IMR-90 (cell line): ENCODE measurements at regions not wholly inside any gene's neighbourhood (a gene's known extent, or its start where the extent isn't known, plus 50 kb on each side); places are given as distances from the start of the nearest gene placed in this dataset.

Source experiments
- ATAC-seq: fragments of 200-7000 bp; cut with Tn5 transposase; 2 replicates; pipeline ENCODE4 v1.9.1; 2020; ENCODE audit warnings: low read depth, mild to moderate bottlenecking, moderate library complexity
- BruUV-seq: library from RNA; stranded (reverse); fragments of 400-500 nt; replicated peaks from 2 replicates; lab custom pipeline; 2021; lab: Mats Ljungman, UMichigan
- CTCF ChIA-PET: fragments of 300-600 bp; formaldehyde crosslinking; extraction: SDS; loops from one replicate; lab custom pipeline; 2021; ENCODE audit warnings: antibody characterized with exemption; lab: Yijun Ruan, JAX
- POLR2A ChIA-PET: fragments of 300-600 bp; sonication (Branson Sonifier 250); formaldehyde crosslinking; loops from one replicate; lab custom pipeline; 2022; ENCODE audit warnings: antibody characterized with exemption; ENCODE audit not compliant: unreplicated experiment; lab: Charles Lee
- DNase-seq: peaks from one replicate; pipeline ENCODE4 v3.0.0; 2013
- H2AFZ ChIP-seq: replicated peaks from 2 replicates; pipeline ENCODE3; 2013; ENCODE audit warnings: low read length, mild to moderate bottlenecking; ENCODE audit not compliant: poor library complexity
- H2AK5ac ChIP-seq: 2 replicates; pipeline ENCODE4 v1.6.1; 2013; ENCODE audit warnings: low read depth, low read length, inconsistent platforms
- H2AK9ac ChIP-seq: replicated peaks from 2 replicates; pipeline ENCODE3; 2013; ENCODE audit warnings: mild to moderate bottlenecking, low read depth, low read length, moderate library complexity; ENCODE audit not compliant: poor library complexity
- H2BK120ac ChIP-seq: 2 replicates; pipeline ENCODE4 v1.6.1; 2013; ENCODE audit warnings: low read depth, low read length, inconsistent platforms
- H2BK15ac ChIP-seq: 3 replicates; pipeline ENCODE4 v1.6.1; 2013; ENCODE audit warnings: low read depth, low read length, inconsistent platforms
- H2BK20ac ChIP-seq: 2 replicates; pipeline ENCODE4 v1.6.1; 2013; ENCODE audit warnings: low read depth, mild to moderate bottlenecking, inconsistent platforms, low read length, moderate library complexity
- H2BK5ac ChIP-seq: 2 replicates; pipeline ENCODE4 v1.6.1; 2013; ENCODE audit warnings: mild to moderate bottlenecking, low read depth, low read length, inconsistent platforms; ENCODE audit not compliant: poor library complexity, severe bottlenecking
- H3K14ac ChIP-seq: replicated peaks from 2 replicates; pipeline ENCODE4 v1.6.1; 2013; ENCODE audit warnings: low read depth, low read length, inconsistent platforms
- H3K18ac ChIP-seq: 2 replicates; pipeline ENCODE4 v1.6.1; 2013; ENCODE audit warnings: low read depth, low read length, control low read depth
- H3K23ac ChIP-seq: 2 replicates; pipeline ENCODE4 v1.6.1; 2013; ENCODE audit warnings: low read depth, low read length, inconsistent platforms
- H3K27ac ChIP-seq: 2 replicates; pipeline ENCODE4 v1.5.1; 2013; ENCODE audit warnings: mild to moderate bottlenecking, control low read depth, low read length; ENCODE audit not compliant: insufficient read depth
- H3K27me3 ChIP-seq: 2 replicates; pipeline ENCODE4 v1.6.1; 2013; ENCODE audit warnings: low read length; ENCODE audit not compliant: control insufficient read depth, insufficient read depth
- H3K36me3 ChIP-seq: 2 replicates; pipeline ENCODE4 v1.6.1; 2013; ENCODE audit warnings: low read length, mixed read lengths; ENCODE audit not compliant: control insufficient read depth, insufficient read depth
- H3K4ac ChIP-seq: 2 replicates; pipeline ENCODE4 v1.6.1; 2013; ENCODE audit warnings: low read depth, low read length, inconsistent platforms
- H3K4me1 ChIP-seq: 2 replicates; pipeline ENCODE4 v1.6.1; 2013; ENCODE audit warnings: low read length, mixed read lengths; ENCODE audit not compliant: control insufficient read depth, insufficient read depth
- H3K4me2 ChIP-seq: 2 replicates; pipeline ENCODE4 v1.6.1; 2013; ENCODE audit warnings: low read depth, mild to moderate bottlenecking, control low read depth, low read length, moderate library complexity
- H3K4me3 ChIP-seq: 2 replicates; pipeline ENCODE4 v1.5.1; 2013; ENCODE audit warnings: low read depth, mild to moderate bottlenecking, control low read depth, low read length, moderate library complexity; ENCODE audit not compliant: insufficient read depth
- H3K56ac ChIP-seq: 2 replicates; pipeline ENCODE4 v1.6.1; 2013; ENCODE audit warnings: low read length, inconsistent platforms; ENCODE audit not compliant: insufficient read depth; ENCODE audit errors: extremely low read depth
- H3K79me1 ChIP-seq, 2 experiments: 2 replicates each; pipeline ENCODE4 v1.6.1; 2013; ENCODE audit warnings: low read length in 2 of 2, inconsistent platforms in 1 of 2, low read depth in 1 of 2
- H3K9ac ChIP-seq: 2 replicates; pipeline ENCODE4 v1.6.1; 2013; ENCODE audit warnings: low read depth, low read length, control low read depth
- H3K9me1 ChIP-seq: 2 replicates; pipeline ENCODE4 v1.6.1; 2013; ENCODE audit warnings: low read length, inconsistent platforms; ENCODE audit not compliant: insufficient read depth
- H3K9me3 ChIP-seq: 2 replicates; pipeline ENCODE4 v1.6.1; 2013; ENCODE audit warnings: low read length; ENCODE audit not compliant: control insufficient read depth, insufficient read depth
- H4K20me1 ChIP-seq: 2 replicates; pipeline ENCODE4 v1.6.1; 2013; ENCODE audit warnings: low read length, inconsistent platforms; ENCODE audit not compliant: insufficient read depth
- H4K5ac ChIP-seq: 2 replicates; pipeline ENCODE4 v1.6.1; 2013; ENCODE audit warnings: mild to moderate bottlenecking, low read depth, low read length, control low read depth
- H4K8ac ChIP-seq, 2 experiments: 2 replicates each; pipeline ENCODE4 v1.6.1; 2013; ENCODE audit warnings: low read depth in 2 of 2, low read length in 2 of 2, control low read depth in 1 of 2, inconsistent platforms in 1 of 2
- H4K91ac ChIP-seq: 2 replicates; pipeline ENCODE4 v1.6.1; 2013; ENCODE audit warnings: low read depth, low read length, inconsistent platforms; ENCODE audit not compliant: insufficient read depth
- CTCF ChIP-seq: conservative IDR thresholded peaks from 2 replicates; pipeline ENCODE4 v1.5.1; 2012; ENCODE audit warnings: mild to moderate bottlenecking, low read depth, low read length, improper control_type of control experiment
- RAD21 ChIP-seq: IDR thresholded peaks from 2 replicates; pipeline ENCODE4 v1.6.1; 2012; ENCODE audit warnings: low read length, improper control_type of control experiment
- WGBS, 2 experiments: methylation state at CpG; one replicate each; pipeline versions ENCODE4 v1.1.5 to v1.1.7; 2013; ENCODE audit warnings: missing lambda C conversion rate in 2 of 2; ENCODE audit not compliant: insufficient read length in 1 of 2; ENCODE audit errors: extremely low coverage in 2 of 2; 5-methylcytosine and 5-hydroxymethylcytosine counted together
- dilution Hi-C: fragments of 300-500 bp; cut with HindIII; formaldehyde crosslinking; loops from one replicate; pipeline ENCODE4 v1.14.3; 2018; ENCODE audit warnings: low sequenced_read_pairs; ENCODE audit not compliant: unreplicated experiment
- in situ Hi-C: fragments of 300-500 bp; cut with MboI; formaldehyde crosslinking; loops from 3 replicates; pipeline ENCODE4 v1.14.3; 2019; ENCODE audit warnings: low sequenced_read_pairs, inconsistent platforms, mixed read lengths
- intact Hi-C: fragments of 100-400 bp; cut with micrococcal nuclease; formaldehyde crosslinking; loops from 2 replicates; pipeline ENCODE4 v1.10.0; 2022

DNA sequence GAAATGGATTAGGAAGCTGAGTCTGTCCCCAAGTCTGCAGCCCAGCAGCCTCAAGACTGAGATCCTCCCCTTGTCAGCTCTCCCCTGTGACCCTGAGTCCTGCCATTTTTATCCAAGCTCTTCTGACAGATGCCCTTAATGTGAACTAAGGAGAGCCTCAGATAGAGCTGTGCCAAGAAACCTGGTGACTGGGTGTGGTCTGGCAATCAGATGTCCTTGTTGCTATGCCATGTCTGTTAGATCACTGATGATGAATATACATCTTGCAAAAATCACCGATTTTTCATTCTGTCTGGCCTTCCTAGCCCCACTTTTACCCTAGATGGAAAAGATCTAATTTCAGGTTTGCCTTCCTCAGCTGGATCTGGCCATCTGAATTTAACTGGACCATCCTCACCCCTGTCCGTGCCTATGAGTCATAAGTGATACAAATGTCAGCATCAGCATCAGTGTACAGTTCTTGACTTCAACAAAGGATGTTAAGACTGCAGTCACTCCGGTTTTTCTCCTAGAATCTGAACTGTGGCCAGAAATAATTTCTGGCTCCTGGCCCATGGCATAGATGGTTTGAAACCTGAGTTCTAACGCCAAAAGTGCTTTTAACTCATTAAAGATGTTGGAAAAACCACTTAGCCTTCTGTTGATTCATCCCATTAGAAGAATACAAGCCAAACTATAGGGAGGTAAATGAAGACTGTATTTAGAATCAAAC, 61.2 kb upstream of the GRIP1 start:
- ChIA-PET POLR2A (no interaction called here), CTCF (no interaction called here)
- Histone ChIP-seq H3K56ac (no peak overlapping the region), H2BK120ac (no peak overlapping the region), H4K5ac (no peak overlapping the region), H3K4me2 (no peak overlapping the region), H3K9ac (no peak overlapping the region), H3K4me3 (no peak overlapping the region), H3K9me3 (no peaks in the 10 kb centered on the region), H4K20me1 (no peaks in the 10 kb centered on the region), H3K36me3 (no peaks in the 10 kb centered on the region), H3K4me1 (no peaks in the 10 kb centered on the region), H2BK20ac (no peak overlapping the region), H3K14ac (no peak overlapping the region), H4K91ac (no peak overlapping the region), H4K8ac (no peak overlapping the region), H2AK9ac (no peak overlapping the region), H3K18ac (no peak overlapping the region), H3K27ac (no peak overlapping the region), H2AK5ac (no peak overlapping the region), H2BK5ac (no peak overlapping the region), H2BK15ac (no peak overlapping the region), H3K9me1 (no peaks in the 10 kb centered on the region), H2AFZ (no peak overlapping the region), H3K4ac (no peak overlapping the region), H3K23ac (no peak overlapping the region), H3K79me1 (no peaks in the 10 kb centered on the region), H3K27me3 (no peaks in the 10 kb centered on the region)
- DNase-seq = no peak
- no TSS peak for BruUV-seq
- no peak for TF ChIP-seq CTCF
- TF ChIP-seq RAD21 = no peak
- intact Hi-C loops (no loop called here), in situ Hi-C loops (no loop called here), dilution Hi-C loops (no loop called here)
- no peak for ATAC-seq
- WGBS, 2 experiments = 17% methylated on average over 1 of the region's 4 CpGs; no CpG with 5 or more reads in 1 of the 2 experiments
